HG03442 (cell line): ENCODE measurements at regions not wholly inside any gene's neighbourhood (a gene's known extent, or its start where the extent isn't known, plus 50 kb on each side); places are given as distances from the start of the nearest gene placed in this dataset.
A peak's percentile ranks its signal among the peaks of the same experiment; 100 is the strongest.
"Not testable (repeated sequence)": the region's sequence is repeated elsewhere in the genome, so short reads cannot be mapped to it uniquely, and the experiment has no call there.

Experiments
- ATAC-seq: cut with Tn5 transposase; IDR thresholded peaks from one replicate; pipeline ENCODE4 v1.9.1; 2021; ENCODE audit warnings: mild to moderate bottlenecking, moderate library complexity; ENCODE audit not compliant: unreplicated experiment

- ATAC-seq: no peak
Measured at GRCh38 chr11:42812361-42812760, 499.4 kb upstream of the API5 start.

GRCh38 chr11:42812960-42813359, 498.8 kb upstream of the API5 start:
- ATAC-seq: no peak

GRCh38 chr11:42816471-42816870, 495.3 kb upstream of the API5 start:
- no peak for ATAC-seq

- no peak for ATAC-seq
Measured at GRCh38 chr11:42819126-42819525, 492.7 kb upstream of the API5 start.

GRCh38 chr11:42822188-42822587, 489.6 kb upstream of the API5 start:
- not testable (repeated sequence) for ATAC-seq

- no peak for ATAC-seq
Measured at GRCh38 chr11:42823546-42823945, 488.2 kb upstream of the API5 start.

GRCh38 chr11:42824067-42824466, 487.7 kb upstream of the API5 start:
- ATAC-seq: no peak

- ATAC-seq: no peak
Measured at GRCh38 chr11:42825598-42825997, 486.2 kb upstream of the API5 start.

- no peak for ATAC-seq
Measured at GRCh38 chr11:42827845-42828244, 484.0 kb upstream of the API5 start.

GRCh38 chr11:42837994-42838393, 473.8 kb upstream of the API5 start:
- ATAC-seq: no peak

GRCh38 chr11:42840176-42840829, 471.5 kb upstream of the API5 start:
- peak; percentile 69 for ATAC-seq

GRCh38 chr11:42840860-42841259, 470.9 kb upstream of the API5 start:
- ATAC-seq: no peak

GRCh38 chr11:42841556-42841955, 470.2 kb upstream of the API5 start:
- ATAC-seq: no peak

- no peak for ATAC-seq
Measured at GRCh38 chr11:42849362-42849761, 462.4 kb upstream of the API5 start.

GRCh38 chr11:42857344-42857743, 454.5 kb upstream of the API5 start:
- no peak for ATAC-seq

- no peak for ATAC-seq
Measured at GRCh38 chr11:42870480-42870879, 441.3 kb upstream of the API5 start.

- not testable (repeated sequence) for ATAC-seq
Measured at GRCh38 chr11:42873800-42874405, 437.9 kb upstream of the API5 start.

- ATAC-seq: not testable (repeated sequence)
Measured at GRCh38 chr11:42881335-42881734, 430.5 kb upstream of the API5 start.

- ATAC-seq: no peak
Measured at GRCh38 chr11:42890773-42891172, 421.0 kb upstream of the API5 start.

GRCh38 chr11:42901084-42901483, 410.7 kb upstream of the API5 start:
- no peak for ATAC-seq

GRCh38 chr11:42906226-42906625, 405.6 kb upstream of the API5 start:
- ATAC-seq: no peak

GRCh38 chr11:42913731-42914130, 398.1 kb upstream of the API5 start:
- peak; percentile 74 for ATAC-seq

GRCh38 chr11:42923651-42924050, 388.1 kb upstream of the API5 start:
- no peak for ATAC-seq
